B cell (primary cell): ENCODE measurements at regions not wholly inside any gene's neighbourhood (a gene's known extent, or its start where the extent isn't known, plus 50 kb on each side); places are given as distances from the start of the nearest gene placed in this dataset.

Experiments
- ATAC-seq: fragments of 200-7000 bp; cut with Tn5 transposase; one replicate; pipeline ENCODE4 v1.10.0; 2021; ENCODE audit warnings: low read depth, mild to moderate bottlenecking, moderate number of reproducible peaks, moderate library complexity
- CTCF ChIA-PET: fragments of 350-600 bp; sonication (Branson Sonifier 250); formaldehyde crosslinking; loops from one replicate; lab custom pipeline; 2021; ENCODE audit warnings: antibody characterized with exemption, inconsistent platforms; lab: Charles Lee
- POLR2A ChIA-PET: fragments of 350-600 bp; sonication (Branson Sonifier 250); formaldehyde crosslinking; loops from one replicate; lab custom pipeline; 2021; ENCODE audit warnings: antibody characterized with exemption; lab: Charles Lee
- DNase-seq: peaks from one replicate; pipeline ENCODE4 v3.0.0; 2013
- H2AFZ ChIP-seq: 2 replicates; pipeline ENCODE4 v1.6.1; 2012; ENCODE audit warnings: mild to moderate bottlenecking, low read depth, low read length; ENCODE audit not compliant: insufficient read depth, poor library complexity, severe bottlenecking
- H3K27ac ChIP-seq, 2 donors: 1 replicate in 1 of 2; 2 replicates in 1 of 2; pipeline ENCODE4 v1.5.1; 2012 to 2013; ENCODE audit warnings: low read length in 2 of 2, mild to moderate bottlenecking in 2 of 2, moderate library complexity in 1 of 2
- H3K27me3 ChIP-seq, 4 experiments: fragments of 200-600 bp in 1 of 4; sonication (generic) in 1 of 4; replicated peaks in 1 of 4; 1 replicate in 2 of 4; 2 replicates in 2 of 4; pipeline versions ENCODE4 v1.6.1 to v1.7.0; 2013 to 2016; ENCODE audit warnings: low read length in 3 of 4, mild to moderate bottlenecking in 2 of 4, mixed read lengths in 1 of 4, moderate library complexity in 1 of 4; ENCODE audit not compliant: insufficient read depth in 4 of 4, control insufficient read depth in 3 of 4; ENCODE audit errors: control extremely low read depth in 1 of 4
- H3K36me3 ChIP-seq, 2 experiments: replicated peaks in 1 of 2; 1 replicate in 1 of 2; 2 replicates in 1 of 2; pipeline versions ENCODE4 v1.6.1 to v1.7.1; 2013; ENCODE audit warnings: low read length in 1 of 2; ENCODE audit not compliant: insufficient read depth in 2 of 2, control insufficient read depth in 1 of 2; ENCODE audit errors: control extremely low read depth in 1 of 2, extremely low read depth in 1 of 2
- H3K4me1 ChIP-seq, 2 donors: fragments of 200-600 bp in 1 of 2; sonication (generic) in 1 of 2; 1 replicate in 1 of 2; 2 replicates in 1 of 2; pipeline versions ENCODE4 v1.5.1 to v1.6.1; 2013 to 2017; ENCODE audit warnings: low read length in 2 of 2; ENCODE audit not compliant: control insufficient read depth in 2 of 2, insufficient read depth in 2 of 2
- H3K4me2 ChIP-seq: replicated peaks from 2 replicates; pipeline ENCODE3; 2012; ENCODE audit warnings: mild to moderate bottlenecking, low read depth, low read length; ENCODE audit not compliant: poor library complexity, severe bottlenecking
- H3K4me3 ChIP-seq, 5 experiments: fragments of 200-600 bp in 1 of 5; sonication (generic) in 1 of 5; 1 replicate in 3 of 5; 2 replicates in 2 of 5; pipeline versions ENCODE4 v1.5.1 to v1.7.0; 2011 to 2016; ENCODE audit warnings: low read length in 4 of 5, mild to moderate bottlenecking in 4 of 5, low read depth in 2 of 5, control low read depth in 1 of 5, moderate library complexity in 1 of 5; ENCODE audit not compliant: insufficient read depth in 1 of 5; ENCODE audit errors: control extremely low read depth in 1 of 5, extremely low read depth in 1 of 5
- H3K79me2 ChIP-seq: fragments of 200-600 bp; sonication (generic); one replicate; pipeline ENCODE4 v1.6.0; 2016; ENCODE audit warnings: low read length; ENCODE audit not compliant: control insufficient read depth, insufficient read depth
- H3K9ac ChIP-seq: fragments of 200-600 bp; sonication (generic); 2 replicates; pipeline ENCODE4 v1.6.1; 2017; ENCODE audit warnings: mild to moderate bottlenecking, low read length, moderate library complexity
- H3K9me3 ChIP-seq, 3 donors: one replicate each; pipeline versions ENCODE4 v1.6.1 to v1.7.1; 2013; ENCODE audit warnings: low read length in 2 of 3; ENCODE audit not compliant: control insufficient read depth in 2 of 3, insufficient read depth in 1 of 3; ENCODE audit errors: control extremely low read depth in 1 of 3
- H4K20me1 ChIP-seq: 2 replicates; pipeline ENCODE4 v1.6.0; 2012; ENCODE audit warnings: mild to moderate bottlenecking, low read length; ENCODE audit not compliant: insufficient read depth, control insufficient read depth, poor library complexity, severe bottlenecking
- H3K27ac Mint-ChIP-seq: one replicate; pipeline ENCODE4 v1.8.0; 2021; ENCODE audit warnings: mixed read lengths
- H3K27me3 Mint-ChIP-seq: one replicate; pipeline ENCODE4 v1.8.0; 2021; ENCODE audit warnings: mixed read lengths
- H3K4me1 Mint-ChIP-seq: one replicate; pipeline ENCODE4 v1.8.0; 2021; ENCODE audit warnings: mixed read lengths
- H3K4me3 Mint-ChIP-seq: one replicate; pipeline ENCODE4 v1.8.0; 2021; ENCODE audit warnings: mixed read lengths
- H3K9me3 Mint-ChIP-seq: one replicate; pipeline ENCODE4 v1.8.0; 2022; ENCODE audit warnings: mixed read lengths; ENCODE audit not compliant: insufficient read depth
- CTCF ChIP-seq: fragments of 200-600 bp; IDR thresholded peaks from one replicate; pipeline ENCODE4 v1.8.0; 2022; ENCODE audit warnings: antibody characterized with exemption, mild to moderate bottlenecking
- EZH2 ChIP-seq: IDR thresholded peaks from 2 replicates; pipeline ENCODE4 v1.6.1; 2012; ENCODE audit warnings: borderline replicate concordance, low read depth, mild to moderate bottlenecking, moderate library complexity, low read length; ENCODE audit not compliant: insufficient read depth, poor library complexity, severe bottlenecking
- WGBS: methylation state at CpG from one replicate; pipeline ENCODE4 v1.1.5; 2013; ENCODE audit warnings: missing lambda C conversion rate; ENCODE audit not compliant: insufficient coverage; 5-methylcytosine and 5-hydroxymethylcytosine counted together
- intact Hi-C: fragments of 100-400 bp; cut with micrococcal nuclease; formaldehyde crosslinking; loops from one replicate; pipeline ENCODE4 v1.10.0; 2022

DNA sequence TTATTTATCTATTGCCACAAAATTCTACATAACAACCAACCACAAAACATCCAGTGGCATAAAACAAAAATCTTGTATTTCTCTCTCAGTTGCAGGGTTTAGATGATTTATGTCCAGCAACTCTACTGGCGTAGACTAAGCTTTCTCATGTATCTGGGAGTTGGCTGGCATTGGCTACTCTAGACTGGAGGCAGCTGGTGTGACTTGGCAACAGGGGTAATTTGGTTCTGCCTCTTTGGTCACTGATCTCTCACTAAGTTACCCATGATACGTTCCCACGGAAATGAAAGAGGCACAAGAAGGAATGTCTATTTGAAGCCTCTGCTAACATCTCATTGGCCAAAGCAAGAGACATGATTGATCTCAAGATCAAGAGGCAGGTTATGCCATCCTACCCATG lies 144.0 kb downstream of the HS3ST3B1 start:
- H3K9ac ChIP-seq, result no peak overlapping the region
- H3K9me3 ChIP-seq, result no peaks in the 10 kb centered on the region
- peaks cover 6% of the 10 kb centered on the region for H3K27me3 Mint-ChIP-seq
- no peak overlapping the region for H2AFZ ChIP-seq
- H3K27ac ChIP-seq, result no peak overlapping the region
- H3K27ac Mint-ChIP-seq, result no peak overlapping the region
- H4K20me1 ChIP-seq, result no peaks in the 10 kb centered on the region
- ChIA-PET POLR2A (no interaction called here), CTCF (no interaction called here)
- H3K9me3 Mint-ChIP-seq, result no peaks in the 10 kb centered on the region
- H3K4me1 Mint-ChIP-seq, result peaks cover 18% of the 10 kb centered on the region
- H3K4me1 ChIP-seq, result peaks cover 6 to 10% of the 10 kb centered on the region in 2 donors
- WGBS, result 83% methylated on average over 1 of the region's 3 CpGs
- no peaks in the 10 kb centered on the region for H3K79me2 ChIP-seq
- no peaks in the 10 kb centered on the region for H3K36me3 ChIP-seq
- no peak overlapping the region for H3K4me3 Mint-ChIP-seq
- no peak overlapping the region for H3K4me3 ChIP-seq
- no peak for TF ChIP-seq CTCF
- TF ChIP-seq EZH2, result no peak
- no peak overlapping the region for H3K4me2 ChIP-seq
- ATAC-seq (no peak), DNase-seq (no peak)
- intact Hi-C loops, result no loop called here
- peaks cover 0 to 4% (median 0%) of the 10 kb centered on the region in 4 experiments for H3K27me3 ChIP-seq

DNA sequence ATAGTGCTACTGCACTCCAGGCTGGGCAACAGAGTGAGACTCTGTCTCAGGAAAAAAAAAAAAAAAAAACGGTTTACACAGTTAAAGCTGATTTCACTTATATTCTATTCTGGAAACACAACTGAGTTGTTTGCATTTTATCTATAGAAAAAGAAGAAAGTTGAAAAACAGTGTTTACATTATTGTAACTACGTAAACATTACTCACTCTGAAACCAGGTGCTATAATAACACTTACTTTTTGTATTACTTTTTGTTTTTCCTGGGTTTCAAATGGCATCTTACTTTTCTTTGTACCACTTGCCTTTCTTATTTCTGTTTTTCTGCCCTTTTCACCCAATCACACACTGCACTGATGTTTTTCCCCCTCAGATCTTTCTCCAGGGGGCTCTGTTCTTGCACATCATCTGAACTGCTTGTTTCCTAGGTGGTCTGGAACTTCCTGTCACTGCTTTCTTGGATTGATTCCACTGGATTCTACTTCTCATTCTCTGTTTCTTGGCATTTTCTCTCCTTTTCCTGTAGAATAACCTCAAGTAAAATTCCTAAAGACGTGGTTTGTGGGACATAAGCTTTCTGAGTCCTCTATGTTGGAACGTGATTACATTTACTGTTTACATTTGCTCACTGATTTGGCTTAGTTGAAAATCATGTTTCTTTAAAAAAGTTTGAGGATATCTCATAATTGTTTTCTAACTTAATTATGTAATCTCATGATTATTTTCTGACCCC lies 142.1 kb downstream of the HS3ST3B1 start:
- H4K20me1 ChIP-seq, result no peaks in the 10 kb centered on the region
- intact Hi-C loops, result no loop called here
- no peak overlapping the region for H3K4me3 ChIP-seq
- H3K9me3 Mint-ChIP-seq, result no peaks in the 10 kb centered on the region
- peaks cover 0 to 4% (median 0%) of the 10 kb centered on the region in 4 experiments for H3K27me3 ChIP-seq
- H3K4me1 Mint-ChIP-seq, result peaks cover 16% of the 10 kb centered on the region
- POLR2A ChIA-PET, result no interaction called here
- peaks cover 6% of the 10 kb centered on the region for H3K27me3 Mint-ChIP-seq
- no peak overlapping the region for H3K9ac ChIP-seq
- TF ChIP-seq CTCF (no peak), EZH2 (no peak)
- DNase-seq, result no peak
- H3K27ac Mint-ChIP-seq, result no peak overlapping the region
- H3K36me3 ChIP-seq, result no peaks in the 10 kb centered on the region
- WGBS, result no CpG with 5 or more reads among the region's 4 CpGs
- no peak for ATAC-seq
- CTCF ChIA-PET, result interaction anchor here (0.7 kb wide), 1 partner anchor 11 kb away, joined by 3 read pairs; no protein-coding TSS in a partner anchor
- H3K79me2 ChIP-seq, result no peaks in the 10 kb centered on the region
- H2AFZ ChIP-seq, result no peak overlapping the region
- H3K4me3 Mint-ChIP-seq, result no peak overlapping the region
- H3K4me1 ChIP-seq, result peaks cover 6 to 10% of the 10 kb centered on the region in 2 donors
- no peaks in the 10 kb centered on the region for H3K9me3 ChIP-seq
- H3K27ac ChIP-seq, result no peak overlapping the region
- H3K4me2 ChIP-seq, result no peak overlapping the region
